Osteoblast (primary cell): ENCODE measurements at regions not wholly inside any gene's neighbourhood (a gene's known extent, or its start where the extent isn't known, plus 50 kb on each side); places are given as distances from the start of the nearest gene placed in this dataset.
"Not testable (repeated sequence)": the region's sequence is repeated elsewhere in the genome, so short reads cannot be mapped to it uniquely, and the experiment has no call there.

Experiments
- DNase-seq: peaks from one replicate; pipeline ENCODE4 v3.0.0; 2011; ENCODE audit warnings: low spot score, mixed read lengths; ENCODE audit not compliant: insufficient read length; ENCODE audit errors: missing footprints
- H2AFZ ChIP-seq: 2 replicates; pipeline ENCODE4 v1.6.0; 2011; ENCODE audit warnings: mild to moderate bottlenecking, low read length
- H3K27ac ChIP-seq: 2 replicates; pipeline ENCODE4 v1.5.1; 2011; ENCODE audit warnings: mild to moderate bottlenecking, low read depth, low read length, moderate library complexity
- H3K27me3 ChIP-seq: 2 replicates; pipeline ENCODE4 v1.6.0; 2012; ENCODE audit warnings: mild to moderate bottlenecking, control low read depth, inconsistent platforms, low read length, moderate library complexity; ENCODE audit not compliant: insufficient read depth
- H3K36me3 ChIP-seq: 2 replicates; pipeline ENCODE4 v1.5.1; 2011; ENCODE audit warnings: mild to moderate bottlenecking, low read length, control low read depth, moderate library complexity; ENCODE audit not compliant: insufficient read depth
- H3K4me1 ChIP-seq: 2 replicates; pipeline ENCODE4 v1.5.1; 2011; ENCODE audit warnings: mild to moderate bottlenecking, low read length, control low read depth, moderate library complexity; ENCODE audit not compliant: insufficient read depth
- H3K4me2 ChIP-seq: 2 replicates; pipeline ENCODE4 v1.6.0; 2011; ENCODE audit warnings: mild to moderate bottlenecking, low read length; ENCODE audit not compliant: insufficient read depth
- H3K4me3 ChIP-seq: fragments of 200-600 bp; sonication (generic); 3 replicates; pipeline ENCODE4 v1.5.1; 2012; ENCODE audit warnings: mild to moderate bottlenecking, low read length, inconsistent platforms; ENCODE audit not compliant: insufficient read depth
- H3K79me2 ChIP-seq: 2 replicates; pipeline ENCODE4 v1.6.0; 2012; ENCODE audit warnings: mild to moderate bottlenecking, low read length, control low read depth, inconsistent platforms; ENCODE audit not compliant: insufficient read depth
- H3K9me3 ChIP-seq: 2 replicates; pipeline ENCODE4 v1.5.1; 2011; ENCODE audit warnings: low read depth, low read length, control low read depth
- H4K20me1 ChIP-seq: 2 replicates; pipeline ENCODE4 v1.6.0; 2012; ENCODE audit warnings: mild to moderate bottlenecking, low read length, control low read depth; ENCODE audit not compliant: insufficient read depth
- CTCF ChIP-seq: IDR thresholded peaks from 2 replicates; pipeline ENCODE4 v1.5.1; 2011; ENCODE audit warnings: mild to moderate bottlenecking, low read depth, low read length, moderate library complexity; ENCODE audit errors: extremely low read depth

GRCh38 chr1:173270243-173270642 is 63.1 kb upstream of the TNFSF4 start:
- Histone ChIP-seq H3K27ac (peak overlapping the region; percentile 57), H3K79me2 (no peaks in the 10 kb centered on the region), H3K4me2 (no peak overlapping the region), H3K4me1 (peaks cover 34% of the 10 kb centered on the region), H3K9me3 (no peaks in the 10 kb centered on the region), H3K27me3 (no peaks in the 10 kb centered on the region), H4K20me1 (no peaks in the 10 kb centered on the region), H3K36me3 (no peaks in the 10 kb centered on the region), H3K4me3 (no peak overlapping the region), H2AFZ (no peak overlapping the region)
- DNase-seq = no peak
- TF ChIP-seq CTCF = no peak

GRCh38 chr1:173271021-173271420 is 63.9 kb upstream of the TNFSF4 start:
- H3K36me3 ChIP-seq, H3K79me2 ChIP-seq, DNase-seq, H3K4me3 ChIP-seq, H3K4me2 ChIP-seq, H3K27ac ChIP-seq, H4K20me1 ChIP-seq, H3K9me3 ChIP-seq, H3K27me3 ChIP-seq, H2AFZ ChIP-seq: not testable (repeated sequence)
- peaks cover 34% of the 10 kb centered on the region for H3K4me1 ChIP-seq

GRCh38 chr1:173275496-173275895 is 68.4 kb upstream of the TNFSF4 start:
- H3K36me3 ChIP-seq = no peaks in the 10 kb centered on the region
- TF ChIP-seq CTCF = no peak
- no peak for DNase-seq

GRCh38 chr1:173276922-173277800 is 70.0 kb upstream of the TNFSF4 start:
- no peaks in the 10 kb centered on the region for H3K79me2 ChIP-seq
- no peak overlapping the region for H3K4me3 ChIP-seq
- no peaks in the 10 kb centered on the region for H3K4me1 ChIP-seq
- no peaks in the 10 kb centered on the region for H3K27me3 ChIP-seq
- no peak overlapping the region for H3K27ac ChIP-seq
- H2AFZ ChIP-seq = no peak overlapping the region
- H3K9me3 ChIP-seq = no peaks in the 10 kb centered on the region
- H3K4me2 ChIP-seq = no peak overlapping the region
- DNase-seq = no peak
- TF ChIP-seq CTCF = no peak
- no peaks in the 10 kb centered on the region for H3K36me3 ChIP-seq
- H4K20me1 ChIP-seq = no peaks in the 10 kb centered on the region

More at GRCh38 chr1:173275496-173275895, 68.4 kb upstream of the TNFSF4 start:
- H4K20me1 ChIP-seq = no peaks in the 10 kb centered on the region
- no peaks in the 10 kb centered on the region for H3K9me3 ChIP-seq
- H3K27ac ChIP-seq = no peak overlapping the region
- no peak overlapping the region for H2AFZ ChIP-seq
- H3K4me2 ChIP-seq = no peak overlapping the region
- H3K79me2 ChIP-seq = no peaks in the 10 kb centered on the region
- H3K4me1 ChIP-seq = peaks cover 1% of the 10 kb centered on the region
- no peaks in the 10 kb centered on the region for H3K27me3 ChIP-seq
- no peak overlapping the region for H3K4me3 ChIP-seq
